Kidney (tissue), 13 donors: ENCODE measurements at regions not wholly inside any gene's neighbourhood (a gene's known extent, or its start where the extent isn't known, plus 50 kb on each side); places are given as distances from the start of the nearest gene placed in this dataset.

Source experiments
- DNase-seq, 5 donors: peaks; one replicate each; pipeline ENCODE4 v3.0.0-alpha.2; 2013 to 2020
- FAIRE-seq: peaks from 2 replicates; lab custom pipeline; 2012; peaks lifted over from hg19 to GRCh38; lab: Jason Lieb, UNC
- H3K27ac ChIP-seq, 2 donors: one replicate each; pipeline ENCODE4 v1.7.0; 2013; ENCODE audit warnings: low read depth in 2 of 2, low read length in 2 of 2, inconsistent platforms in 1 of 2
- H3K27me3 ChIP-seq: one replicate; pipeline ENCODE4 v1.7.1; 2013; ENCODE audit warnings: low read length, inconsistent platforms; ENCODE audit not compliant: control insufficient read depth, insufficient read depth
- H3K36me3 ChIP-seq, 3 donors: one replicate each; pipeline versions ENCODE4 v1.7.0 to v1.7.1; 2013; ENCODE audit warnings: low read length in 3 of 3, control low read depth in 1 of 3, inconsistent platforms in 1 of 3; ENCODE audit not compliant: insufficient read depth in 3 of 3, control insufficient read depth in 2 of 3
- H3K4me1 ChIP-seq, 3 donors: one replicate each; pipeline versions ENCODE4 v1.7.0 to v1.7.1; 2013; ENCODE audit warnings: low read length in 3 of 3, inconsistent platforms in 1 of 3, low read depth in 1 of 3; ENCODE audit not compliant: control insufficient read depth in 2 of 3, insufficient read depth in 2 of 3
- H3K4me3 ChIP-seq, 3 donors: one replicate each; pipeline versions ENCODE4 v1.7.0 to v1.8.1; 2013; ENCODE audit warnings: low read length in 3 of 3, control low read depth in 1 of 3, inconsistent platforms in 1 of 3
- H3K9ac ChIP-seq, 3 donors: one replicate each; pipeline versions ENCODE4 v1.7.0 to v1.7.1; 2013; ENCODE audit warnings: low read length in 3 of 3, control low read depth in 1 of 3, inconsistent platforms in 1 of 3
- H3K9me3 ChIP-seq, 3 donors: one replicate each; pipeline versions ENCODE4 v1.7.0 to v1.7.1; 2013; ENCODE audit warnings: low read length in 3 of 3, control low read depth in 1 of 3, inconsistent platforms in 1 of 3; ENCODE audit not compliant: control insufficient read depth in 2 of 3, insufficient read depth in 1 of 3
- CTCF ChIP-seq: IDR thresholded peaks from 3 replicates; pipeline ENCODE4 v1.5.1; 2012; ENCODE audit warnings: mild to moderate bottlenecking, moderate library complexity, borderline replicate concordance; ENCODE audit not compliant: insufficient read depth; ENCODE audit errors: extremely low read depth
- intact Hi-C: fragments of 100-400 bp; cut with DNase I; formaldehyde crosslinking; loops from one replicate; pipeline ENCODE4 v1.11.1; 2022
- donor health status: control.
- donor health status: control.
- donor health status: control.
- donor health status: control.
- donor health status: control.
- donor health status: DM: yes; HTN: yes; CAD: no.
- donor health status: Normal renal cell carcinoma (clear cell type).

DNA sequence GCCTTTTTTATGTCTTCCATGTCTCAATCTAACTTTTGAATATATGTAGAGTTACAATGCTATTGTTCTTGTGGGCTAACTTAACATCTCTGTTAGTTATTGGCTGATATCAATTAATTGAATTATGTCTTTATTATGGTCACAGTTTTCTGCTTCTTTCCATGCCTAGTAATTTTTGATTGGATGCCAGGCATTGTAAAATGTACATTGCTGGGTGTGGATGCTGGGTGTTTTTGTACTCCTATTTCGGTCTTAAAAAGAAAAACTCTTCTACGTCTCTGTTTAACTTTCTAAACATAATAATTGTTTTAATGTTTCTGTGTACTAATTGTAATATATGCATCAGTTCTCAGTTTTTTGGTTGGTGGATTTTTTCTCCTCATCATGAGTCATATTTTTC is 296.1 kb upstream of the PRICKLE1 start:
- Histone ChIP-seq H3K27me3 (no peaks in the 10 kb centered on the region), H3K4me3 (no peak overlapping the region), H3K36me3 (no peaks in the 10 kb centered on the region), H3K9ac (no peak overlapping the region), H3K4me1 (peaks cover 0 to 3% (median 0%) of the 10 kb centered on the region in 3 donors), H3K9me3 (no peaks in the 10 kb centered on the region), H3K27ac (no peak overlapping the region)
- DNase-seq (no peak), FAIRE-seq (no peak)
- TF ChIP-seq CTCF, result no peak
- intact Hi-C loops, result no loop called here

DNA sequence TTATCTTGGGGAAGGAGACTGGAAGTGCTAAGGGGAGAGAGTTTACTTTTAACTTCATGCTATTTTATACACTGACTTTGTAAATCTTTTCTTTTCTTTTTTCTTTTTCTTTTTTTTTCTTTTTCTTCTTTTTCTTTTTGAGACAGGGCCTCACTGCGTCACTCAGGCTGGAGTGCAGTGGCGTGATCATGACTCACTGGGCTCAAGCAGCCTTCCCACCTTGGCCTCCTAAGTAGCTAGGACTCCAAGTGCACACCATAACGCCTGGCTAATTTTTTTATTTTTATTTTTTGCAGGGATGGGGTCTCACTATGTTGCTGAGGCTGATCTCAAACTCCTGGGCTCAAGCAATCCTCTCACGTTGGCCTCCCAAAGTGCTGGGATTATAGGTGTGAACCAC is 294.6 kb upstream of the PRICKLE1 start:
- no peak overlapping the region for H3K27ac ChIP-seq
- DNase-seq, result no peak
- no peaks in the 10 kb centered on the region for H3K36me3 ChIP-seq
- no peaks in the 10 kb centered on the region for H3K9me3 ChIP-seq
- H3K9ac ChIP-seq, result no peak overlapping the region
- H3K27me3 ChIP-seq, result no peaks in the 10 kb centered on the region
- H3K4me1 ChIP-seq, result peaks cover 0 to 3% (median 0%) of the 10 kb centered on the region in 3 donors
- FAIRE-seq, result no peak
- H3K4me3 ChIP-seq, result no peak overlapping the region
- intact Hi-C loops, result no loop called here
- TF ChIP-seq CTCF, result no peak

- Histone ChIP-seq H3K9ac (no peak overlapping the region), H3K27me3 (no peaks in the 10 kb centered on the region), H3K36me3 (no peaks in the 10 kb centered on the region), H3K27ac (no peak overlapping the region), H3K4me1 (no peaks in the 10 kb centered on the region), H3K4me3 (no peak overlapping the region), H3K9me3 (no peaks in the 10 kb centered on the region)
- FAIRE-seq (no peak), DNase-seq (no peak)
- intact Hi-C loops, result no loop called here
- TF ChIP-seq CTCF, result no peak
Observed at GRCh38 chr12:42873401-42873800, 283.9 kb upstream of the PRICKLE1 start.

DNA sequence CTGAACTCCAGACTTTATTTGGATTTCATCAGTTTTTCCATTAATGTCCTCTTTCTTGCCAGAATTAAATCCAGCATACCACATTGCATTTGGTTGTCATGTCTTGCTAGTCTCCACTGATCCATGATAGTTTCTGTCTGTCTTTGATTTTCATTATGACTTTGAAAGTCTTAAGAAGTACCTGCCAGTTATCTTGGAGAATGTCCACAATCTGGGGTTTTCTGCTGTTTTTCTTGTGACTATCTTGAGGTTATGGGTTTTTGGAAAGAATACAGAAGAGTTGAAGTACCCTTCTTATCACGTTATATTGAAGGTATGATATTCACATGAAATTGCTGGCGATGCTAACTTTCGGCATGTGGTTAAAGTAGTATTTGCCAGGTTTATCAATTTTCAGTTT is 282.3 kb upstream of the PRICKLE1 start:
- no peak overlapping the region for H3K27ac ChIP-seq
- intact Hi-C loops, result no loop called here
- H3K4me3 ChIP-seq, result no peak overlapping the region
- H3K9me3 ChIP-seq, result no peaks in the 10 kb centered on the region
- DNase-seq, result no peak
- no peaks in the 10 kb centered on the region for H3K27me3 ChIP-seq
- no peaks in the 10 kb centered on the region for H3K36me3 ChIP-seq
- no peak for FAIRE-seq
- H3K4me1 ChIP-seq, result no peaks in the 10 kb centered on the region
- TF ChIP-seq CTCF, result no peak
- no peak overlapping the region for H3K9ac ChIP-seq
